GM12865 (cell line): ENCODE measurements at regions not wholly inside any gene's neighbourhood (a gene's known extent, or its start where the extent isn't known, plus 50 kb on each side); places are given as distances from the start of the nearest gene placed in this dataset.

Experiments used
- DNase-seq: peaks from one replicate; pipeline ENCODE4 v3.0.0; 2010; ENCODE audit warnings: low read depth
- H3K4me3 ChIP-seq: 2 replicates; pipeline ENCODE4 v1.5.1; 2011; ENCODE audit warnings: mild to moderate bottlenecking, low read depth, low read length, control low read depth
- TF ChIP-seq, protein P1 (sequence below): IDR thresholded peaks from 2 replicates; pipeline ENCODE4 v1.5.1; 2011; ENCODE audit warnings: low read length, control low read depth, low read depth, inconsistent platforms; ENCODE audit not compliant: insufficient read depth; ENCODE audit errors: missing control alignments

DNA sequence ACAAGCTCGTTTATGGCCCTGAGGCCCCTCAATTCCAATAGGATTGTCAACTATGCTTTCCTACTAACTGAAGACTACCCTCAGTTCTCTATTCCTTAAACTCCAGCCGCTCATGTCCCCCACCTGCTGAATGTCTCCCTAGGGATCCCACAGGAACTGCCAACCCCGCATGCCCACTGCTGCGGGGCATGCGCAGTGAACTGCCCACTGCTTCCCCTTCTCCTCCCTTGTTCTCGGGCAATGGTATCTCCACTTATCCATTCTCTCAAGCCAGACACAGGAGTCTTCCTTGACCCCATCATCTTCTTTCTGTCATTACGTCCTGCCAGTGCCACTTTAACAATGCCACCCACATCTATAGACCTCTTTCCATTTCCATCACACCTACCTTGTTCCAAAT, 90.0 kb downstream of the FGF18 start:
- DNase-seq, result no peak
- TF ChIP-seq, protein P1, sequence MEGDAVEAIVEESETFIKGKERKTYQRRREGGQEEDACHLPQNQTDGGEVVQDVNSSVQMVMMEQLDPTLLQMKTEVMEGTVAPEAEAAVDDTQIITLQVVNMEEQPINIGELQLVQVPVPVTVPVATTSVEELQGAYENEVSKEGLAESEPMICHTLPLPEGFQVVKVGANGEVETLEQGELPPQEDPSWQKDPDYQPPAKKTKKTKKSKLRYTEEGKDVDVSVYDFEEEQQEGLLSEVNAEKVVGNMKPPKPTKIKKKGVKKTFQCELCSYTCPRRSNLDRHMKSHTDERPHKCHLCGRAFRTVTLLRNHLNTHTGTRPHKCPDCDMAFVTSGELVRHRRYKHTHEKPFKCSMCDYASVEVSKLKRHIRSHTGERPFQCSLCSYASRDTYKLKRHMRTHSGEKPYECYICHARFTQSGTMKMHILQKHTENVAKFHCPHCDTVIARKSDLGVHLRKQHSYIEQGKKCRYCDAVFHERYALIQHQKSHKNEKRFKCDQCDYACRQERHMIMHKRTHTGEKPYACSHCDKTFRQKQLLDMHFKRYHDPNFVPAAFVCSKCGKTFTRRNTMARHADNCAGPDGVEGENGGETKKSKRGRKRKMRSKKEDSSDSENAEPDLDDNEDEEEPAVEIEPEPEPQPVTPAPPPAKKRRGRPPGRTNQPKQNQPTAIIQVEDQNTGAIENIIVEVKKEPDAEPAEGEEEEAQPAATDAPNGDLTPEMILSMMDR, result no peak
- H3K4me3 ChIP-seq, result no peak overlapping the region

GRCh38 chr5:171512397-171512796, 93.0 kb downstream of the FGF18 start:
- TF ChIP-seq, protein P1, result no peak
- no peak for DNase-seq
- no peak overlapping the region for H3K4me3 ChIP-seq

GRCh38 chr5:171513591-171513990, 94.1 kb downstream of the FGF18 start:
- no peak overlapping the region for H3K4me3 ChIP-seq
- TF ChIP-seq, protein P1, result no peak
- no peak for DNase-seq

- H3K4me3 ChIP-seq, result no peak overlapping the region
- TF ChIP-seq, protein P1, result no peak
- no peak for DNase-seq
Observed at GRCh38 chr5:171518916-171519315, 99.5 kb downstream of the FGF18 start.

GRCh38 chr5:171520300-171521174, 101.1 kb downstream of the FGF18 start:
- TF ChIP-seq, protein P1, result no peak
- DNase-seq, result no peak
- no peak overlapping the region for H3K4me3 ChIP-seq

GRCh38 chr5:171521219-171521633, 101.8 kb downstream of the FGF18 start:
- no peak for DNase-seq
- TF ChIP-seq, protein P1, result no peak
- H3K4me3 ChIP-seq, result no peak overlapping the region
